ENCODE measurements at regions not wholly inside any gene's neighbourhood (a gene's known extent, or its start where the extent isn't known, plus 50 kb on each side); places are given as distances from the start of the nearest gene placed in this dataset.
"Not testable (repeated sequence)": the region's sequence is repeated elsewhere in the genome, so short reads cannot be mapped to it uniquely, and the experiment has no call there.

DNA sequence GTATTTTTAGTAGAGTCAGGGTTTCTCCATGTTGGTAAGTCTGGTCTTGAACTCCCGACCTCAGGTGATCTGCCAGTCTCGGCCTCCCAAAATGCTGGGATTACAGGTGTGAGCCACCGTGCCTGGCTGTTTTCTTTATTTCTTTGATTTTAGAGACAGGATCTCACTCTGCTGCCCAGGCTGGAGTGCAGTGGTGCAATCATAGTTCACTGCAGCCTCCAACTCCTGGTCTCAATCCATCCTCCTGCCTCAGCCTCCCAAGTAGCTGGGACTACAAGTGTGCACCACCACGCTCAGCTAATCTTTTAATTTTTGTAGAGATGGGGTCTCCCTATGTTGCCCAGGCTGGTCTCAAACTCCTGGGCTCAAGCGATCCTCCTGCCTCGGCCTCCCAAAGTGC, 61.5 kb upstream of the ADGRE5 start:
- TF ChIP-seq, protein P1, sequence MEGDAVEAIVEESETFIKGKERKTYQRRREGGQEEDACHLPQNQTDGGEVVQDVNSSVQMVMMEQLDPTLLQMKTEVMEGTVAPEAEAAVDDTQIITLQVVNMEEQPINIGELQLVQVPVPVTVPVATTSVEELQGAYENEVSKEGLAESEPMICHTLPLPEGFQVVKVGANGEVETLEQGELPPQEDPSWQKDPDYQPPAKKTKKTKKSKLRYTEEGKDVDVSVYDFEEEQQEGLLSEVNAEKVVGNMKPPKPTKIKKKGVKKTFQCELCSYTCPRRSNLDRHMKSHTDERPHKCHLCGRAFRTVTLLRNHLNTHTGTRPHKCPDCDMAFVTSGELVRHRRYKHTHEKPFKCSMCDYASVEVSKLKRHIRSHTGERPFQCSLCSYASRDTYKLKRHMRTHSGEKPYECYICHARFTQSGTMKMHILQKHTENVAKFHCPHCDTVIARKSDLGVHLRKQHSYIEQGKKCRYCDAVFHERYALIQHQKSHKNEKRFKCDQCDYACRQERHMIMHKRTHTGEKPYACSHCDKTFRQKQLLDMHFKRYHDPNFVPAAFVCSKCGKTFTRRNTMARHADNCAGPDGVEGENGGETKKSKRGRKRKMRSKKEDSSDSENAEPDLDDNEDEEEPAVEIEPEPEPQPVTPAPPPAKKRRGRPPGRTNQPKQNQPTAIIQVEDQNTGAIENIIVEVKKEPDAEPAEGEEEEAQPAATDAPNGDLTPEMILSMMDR (conservative IDR thresholded peaks at IDR 0.05 in 1 of 2, IDR thresholded peaks at IDR 0.05 in 1 of 2; ENCODE audit: extremely low read depth in 1 of 2, insufficient read depth in 1 of 2, low read depth in 1 of 2, low read length in 2 of 2), result not testable (repeated sequence)
- TF ChIP-seq EZH2 (IDR thresholded peaks at IDR 0.05; ENCODE audit: borderline replicate concordance, low read length), result not testable (repeated sequence)
